KBM-7 (cell line): ENCODE measurements at regions not wholly inside any gene's neighbourhood (a gene's known extent, or its start where the extent isn't known, plus 50 kb on each side); places are given as distances from the start of the nearest gene placed in this dataset.
"Not testable (repeated sequence)": the region's sequence is repeated elsewhere in the genome, so short reads cannot be mapped to it uniquely, and the experiment has no call there.

Source experiments
- DNase-seq: peaks from one replicate; pipeline ENCODE4 v3.0.0-alpha.2; 2015
- in situ Hi-C: fragments of 300-500 bp; cut with MboI; formaldehyde crosslinking; loops from 2 replicates; pipeline ENCODE4 v1.14.3; 2020; ENCODE audit warnings: low sequenced_read_pairs, low pct_unique_long_range_greater_than_20kb, mixed read lengths

DNA sequence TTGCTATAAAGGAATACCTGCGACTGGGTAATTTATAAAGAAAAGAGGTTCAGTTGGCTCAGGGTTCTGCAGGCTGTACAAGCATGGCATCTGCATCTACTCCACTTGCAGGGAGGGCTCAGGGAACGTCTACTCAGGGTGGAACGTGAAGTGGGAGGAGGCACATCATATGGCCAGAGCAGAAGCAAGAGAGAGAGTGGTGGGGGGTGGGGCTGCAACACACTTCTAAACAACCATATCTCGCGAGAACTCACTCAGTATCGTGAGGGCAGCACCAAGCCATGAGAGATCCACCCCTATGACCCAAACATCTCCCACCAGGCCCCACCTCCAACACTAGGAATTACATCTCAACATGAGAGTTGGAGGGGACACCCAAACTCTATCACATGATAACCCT is 109.8 kb upstream of the SCAF8 start:
- in situ Hi-C loops: no loop called here
- no peak for DNase-seq

- in situ Hi-C loops: no loop called here
- no peak for DNase-seq
Measured at GRCh38 chr6:154624038-154624599, 109.1 kb upstream of the SCAF8 start.

GRCh38 chr6:154624727-154625126 is 108.5 kb upstream of the SCAF8 start:
- DNase-seq, in situ Hi-C loops: not testable (repeated sequence)

DNA sequence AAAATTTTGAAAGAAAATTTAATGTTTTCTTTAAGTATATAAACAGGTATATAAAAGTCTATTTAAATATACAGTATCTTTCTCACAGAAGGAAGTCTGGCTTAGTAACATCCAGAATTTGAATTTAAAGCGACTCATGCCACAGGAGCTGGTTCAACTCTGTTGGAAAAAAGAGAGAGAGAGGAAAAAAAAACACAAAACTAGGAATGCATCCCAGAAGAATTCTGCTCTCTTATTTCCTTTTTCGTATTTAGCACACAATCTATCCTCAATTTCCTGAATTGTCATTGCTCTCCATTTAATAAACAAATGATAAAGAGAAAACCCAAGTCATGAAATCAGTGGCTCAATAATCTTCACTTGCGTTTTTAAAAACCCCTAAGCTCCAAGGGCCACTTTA is 107.5 kb upstream of the SCAF8 start:
- in situ Hi-C loops: no loop called here
- no peak for DNase-seq

- in situ Hi-C loops: no loop called here
- DNase-seq: no peak
Measured at GRCh38 chr6:154629127-154629526, 104.1 kb upstream of the SCAF8 start.

DNA sequence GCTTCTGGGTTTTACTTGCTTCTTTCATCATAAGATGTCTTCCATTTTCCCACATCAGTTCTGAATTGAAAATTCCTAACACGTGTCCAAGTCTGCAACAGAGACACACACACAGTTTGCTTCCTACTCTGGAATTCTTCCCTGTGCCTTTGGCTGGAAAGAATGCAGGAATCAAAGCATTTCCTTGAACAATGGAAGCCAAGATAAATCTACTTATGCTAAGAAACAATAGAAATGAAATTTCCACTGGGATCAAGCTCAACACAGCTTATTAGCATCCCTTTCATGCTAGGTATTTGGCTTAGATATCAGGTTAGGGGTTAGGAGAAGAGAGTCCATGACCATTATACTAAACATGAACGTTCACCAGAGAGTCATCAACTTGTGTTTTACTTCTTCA is 101.1 kb upstream of the SCAF8 start:
- DNase-seq: no peak
- in situ Hi-C loops: no loop called here

GRCh38 chr6:154637392-154637791 is 95.8 kb upstream of the SCAF8 start:
- in situ Hi-C loops: no loop called here
- DNase-seq: no peak

DNA sequence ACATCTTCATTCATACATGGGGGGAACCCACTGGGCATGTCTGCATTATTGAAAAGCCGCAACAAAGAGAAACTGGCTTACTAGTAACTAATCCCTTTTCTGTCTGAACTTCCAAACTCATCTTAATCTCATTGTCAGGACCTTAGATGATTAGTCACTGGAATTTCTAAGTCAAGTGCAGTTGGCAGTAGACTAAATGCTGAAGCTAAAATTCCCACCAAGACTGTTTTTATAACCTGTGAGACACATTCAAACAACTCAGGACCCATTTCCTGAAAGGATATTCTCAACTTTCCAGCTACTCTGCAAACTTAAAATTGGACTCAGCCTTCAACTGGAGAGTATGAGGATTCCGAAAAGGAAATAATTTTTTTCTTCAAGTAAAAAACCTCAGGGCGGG is 94.8 kb upstream of the SCAF8 start:
- DNase-seq: no peak
- in situ Hi-C loops: no loop called here

GRCh38 chr6:154639196-154639595 is 94.0 kb upstream of the SCAF8 start:
- in situ Hi-C loops: not testable (repeated sequence)

DNA sequence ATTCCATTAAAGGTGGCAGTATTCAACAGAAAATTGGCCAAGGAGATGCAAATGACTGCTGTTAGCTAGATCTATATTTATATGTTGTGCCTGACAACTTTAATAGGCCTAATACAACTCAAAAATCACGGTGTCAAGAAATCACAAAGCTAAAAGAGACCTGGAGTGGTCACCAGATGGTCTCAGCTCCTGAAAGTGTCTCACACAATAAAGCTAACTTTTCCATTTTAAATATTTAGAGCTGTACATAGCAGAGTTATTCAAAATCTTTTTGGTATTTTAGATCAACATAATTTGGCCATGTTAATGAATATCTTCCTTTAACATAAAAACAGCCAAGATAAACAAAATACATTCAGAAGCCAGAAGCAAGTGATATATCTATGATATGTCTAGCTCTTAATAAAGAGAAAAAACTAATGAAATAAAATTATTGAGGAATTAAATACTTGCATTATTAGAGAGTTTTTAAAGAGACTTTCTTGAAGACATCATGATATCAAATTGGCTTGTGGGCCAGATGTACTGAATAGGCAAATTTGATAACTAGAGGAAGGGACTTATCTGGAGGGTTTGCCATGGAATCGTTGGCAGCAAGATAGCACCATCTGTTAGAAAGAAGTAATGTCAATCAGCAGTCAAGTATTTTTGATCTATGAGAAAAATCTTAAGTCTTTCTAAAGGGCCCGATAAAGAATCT is 84.9 kb upstream of the SCAF8 start:
- no peak for DNase-seq
- in situ Hi-C loops: no loop called here

More at GRCh38 chr6:154639196-154639595, 94.0 kb upstream of the SCAF8 start:
- DNase-seq: not testable (repeated sequence)

GRCh38 chr6:154648888-154649205 is 84.4 kb upstream of the SCAF8 start:
- in situ Hi-C loops: no loop called here
- DNase-seq: no peak

DNA sequence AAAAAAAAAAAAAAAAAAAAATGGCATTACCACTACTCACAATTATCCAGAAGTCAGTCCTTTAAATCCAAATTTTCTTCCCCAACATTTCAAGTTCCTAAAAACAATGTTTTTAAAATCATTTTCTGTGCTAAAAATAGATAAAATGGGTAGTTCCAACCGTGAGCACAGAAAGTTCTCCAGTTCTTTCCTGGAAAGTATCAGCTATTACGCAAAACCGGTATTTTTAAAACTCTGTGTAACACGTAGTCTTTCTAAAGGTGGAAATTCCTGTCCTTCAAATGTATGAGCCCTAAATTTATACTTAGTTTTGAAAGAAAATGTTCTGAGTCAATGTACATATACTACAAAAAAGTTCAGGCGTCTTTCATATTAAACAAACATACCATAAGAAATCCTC is 83.5 kb upstream of the SCAF8 start:
- DNase-seq: peak; percentile 13
- in situ Hi-C loops: no loop called here

GRCh38 chr6:154650351-154650750 is 82.9 kb upstream of the SCAF8 start:
- in situ Hi-C loops: no loop called here
- DNase-seq: peak; percentile 15

GRCh38 chr6:154651656-154652055 is 81.6 kb upstream of the SCAF8 start:
- DNase-seq: no peak
- in situ Hi-C loops: no loop called here

DNA sequence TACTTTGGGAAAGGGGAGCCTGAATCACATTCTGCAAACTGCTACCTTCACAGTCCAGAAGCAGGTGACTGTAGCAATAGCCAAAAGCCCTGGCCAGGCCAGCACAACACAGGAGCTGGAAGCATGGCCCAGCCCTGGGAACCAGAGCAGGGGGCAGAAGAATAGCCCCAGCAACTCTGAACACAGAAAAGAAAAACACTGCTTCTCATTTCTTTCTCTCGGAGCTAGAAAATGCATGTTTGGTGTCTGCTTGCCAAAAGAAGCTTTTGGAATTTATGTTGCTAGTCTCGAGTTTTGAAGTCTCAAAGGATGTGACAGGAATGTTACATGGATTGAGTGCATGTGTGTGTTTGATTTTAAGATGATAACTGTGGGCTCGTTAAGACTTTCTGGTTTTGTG is 79.8 kb upstream of the SCAF8 start:
- DNase-seq: no peak
- in situ Hi-C loops: no loop called here

DNA sequence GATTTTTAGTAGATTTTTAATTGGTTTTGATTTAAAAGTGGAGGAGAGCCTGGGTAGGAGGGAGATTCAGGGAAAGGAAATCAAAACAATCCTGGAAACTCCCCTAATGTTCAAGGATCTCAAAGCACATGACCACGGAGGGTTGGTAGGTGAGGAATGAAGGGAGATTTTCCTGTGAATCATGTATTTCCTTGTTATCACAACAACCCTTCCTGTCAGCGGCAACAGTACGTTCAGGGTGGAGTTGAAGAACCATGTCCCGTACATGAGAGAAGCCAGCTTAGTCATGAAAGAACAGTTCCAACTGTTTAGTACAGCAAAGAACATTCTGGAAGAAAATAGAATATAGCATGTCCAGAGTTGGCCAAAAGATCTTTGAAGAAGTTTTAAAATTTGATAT is 79.4 kb upstream of the SCAF8 start:
- in situ Hi-C loops: no loop called here
- no peak for DNase-seq

DNA sequence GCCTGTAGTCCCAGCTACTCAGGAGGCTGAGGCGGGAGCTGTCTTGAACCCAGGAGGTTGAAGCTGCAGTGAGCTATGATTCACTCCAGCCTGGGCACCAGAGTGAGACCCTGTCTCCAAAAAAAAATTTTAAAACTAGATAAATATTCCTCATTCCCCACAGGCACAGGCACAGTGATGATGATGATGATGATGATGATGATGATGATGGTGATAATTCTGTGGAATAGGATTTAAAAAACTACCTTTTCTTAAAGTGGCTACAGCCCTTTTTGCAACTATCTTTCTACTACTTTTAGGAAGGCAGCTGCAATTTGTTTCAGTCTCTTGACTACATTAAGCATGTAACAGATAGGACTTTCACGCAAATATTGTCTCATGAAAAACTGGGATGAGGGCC is 76.6 kb upstream of the SCAF8 start:
- in situ Hi-C loops: no loop called here
- DNase-seq: no peak

GRCh38 chr6:154661768-154662167 is 71.4 kb upstream of the SCAF8 start:
- in situ Hi-C loops: no loop called here
- peak; percentile 45 for DNase-seq

- DNase-seq: no peak
- in situ Hi-C loops: no loop called here
Measured at GRCh38 chr6:154664287-154664686, 68.9 kb upstream of the SCAF8 start.

GRCh38 chr6:154668156-154668555 is 65.1 kb upstream of the SCAF8 start:
- in situ Hi-C loops: no loop called here
- no peak for DNase-seq

GRCh38 chr6:154672086-154672485 is 61.1 kb upstream of the SCAF8 start:
- in situ Hi-C loops: no loop called here
- DNase-seq: no peak
